Endothelial cell (in vitro differentiated cells): ENCODE measurements at regions not wholly inside any gene's neighbourhood (a gene's known extent, or its start where the extent isn't known, plus 50 kb on each side); places are given as distances from the start of the nearest gene placed in this dataset.

Experiments used
- DNase-seq: peaks from one replicate; pipeline ENCODE4 v3.0.0; 2021; ENCODE audit warnings: low spot score
- H3K27ac Mint-ChIP-seq: one replicate; pipeline ENCODE4 v1.8.0; 2021; ENCODE audit warnings: mixed read lengths, inconsistent platforms; ENCODE audit not compliant: unreplicated experiment
- H3K27me3 Mint-ChIP-seq: one replicate; pipeline ENCODE4 v1.8.0; 2021; ENCODE audit warnings: mild to moderate bottlenecking, moderate library complexity, mixed read lengths, inconsistent platforms; ENCODE audit not compliant: unreplicated experiment
- H3K36me3 Mint-ChIP-seq: one replicate; pipeline ENCODE4 v1.8.0; 2021; ENCODE audit warnings: mild to moderate bottlenecking, low read depth, mixed read lengths, inconsistent platforms; ENCODE audit not compliant: unreplicated experiment
- H3K4me1 Mint-ChIP-seq: one replicate; pipeline ENCODE4 v1.8.0; 2021; ENCODE audit warnings: mild to moderate bottlenecking, mixed read lengths, inconsistent platforms; ENCODE audit not compliant: unreplicated experiment
- H3K4me3 Mint-ChIP-seq: one replicate; pipeline ENCODE4 v1.8.0; 2021; ENCODE audit warnings: mild to moderate bottlenecking, mixed read lengths, inconsistent platforms; ENCODE audit not compliant: unreplicated experiment
- H3K9me3 Mint-ChIP-seq: one replicate; pipeline ENCODE4 v1.8.0; 2021; ENCODE audit warnings: mixed read lengths, inconsistent platforms; ENCODE audit not compliant: unreplicated experiment
- CTCF ChIP-seq: fragments of 200-600 bp; sonication (generic); IDR thresholded peaks from one replicate; pipeline ENCODE4 v1.5.0; 2021; ENCODE audit warnings: antibody characterized with exemption; ENCODE audit not compliant: unreplicated experiment

GRCh38 chr2:45320956-45321355 lies 290.1 kb downstream of the SRBD1 start:
- TF ChIP-seq CTCF, result no peak
- Mint-ChIP-seq H3K9me3 (no peaks in the 10 kb centered on the region), H3K4me1 (peaks cover 5% of the 10 kb centered on the region), H3K4me3 (no peak overlapping the region), H3K27me3 (peaks cover 2% of the 10 kb centered on the region), H3K36me3 (no peaks in the 10 kb centered on the region), H3K27ac (no peak overlapping the region)
- DNase-seq, result no peak

- no peak for DNase-seq
- no peaks in the 10 kb centered on the region for H3K36me3 Mint-ChIP-seq
- TF ChIP-seq CTCF, result no peak
- no peak overlapping the region for H3K4me3 Mint-ChIP-seq
- H3K4me1 Mint-ChIP-seq, result peaks cover 5% of the 10 kb centered on the region
- H3K27ac Mint-ChIP-seq, result no peak overlapping the region
- H3K9me3 Mint-ChIP-seq, result no peaks in the 10 kb centered on the region
- peaks cover 2% of the 10 kb centered on the region for H3K27me3 Mint-ChIP-seq
Measured at GRCh38 chr2:45319683-45320455, 291.2 kb downstream of the SRBD1 start.

- Mint-ChIP-seq H3K27me3 (peaks cover 2% of the 10 kb centered on the region), H3K9me3 (no peaks in the 10 kb centered on the region), H3K4me3 (no peak overlapping the region), H3K4me1 (peaks cover 5% of the 10 kb centered on the region), H3K27ac (no peak overlapping the region), H3K36me3 (no peaks in the 10 kb centered on the region)
- TF ChIP-seq CTCF, result no peak
- no peak for DNase-seq
Measured at GRCh38 chr2:45318686-45319085, 292.4 kb downstream of the SRBD1 start.

- no peak for DNase-seq
- no peaks in the 10 kb centered on the region for H3K36me3 Mint-ChIP-seq
- TF ChIP-seq CTCF, result no peak
- no peaks in the 10 kb centered on the region for H3K9me3 Mint-ChIP-seq
- H3K27ac Mint-ChIP-seq, result no peak overlapping the region
- peaks cover 2% of the 10 kb centered on the region for H3K27me3 Mint-ChIP-seq
- no peak overlapping the region for H3K4me3 Mint-ChIP-seq
- H3K4me1 Mint-ChIP-seq, result peaks cover 5% of the 10 kb centered on the region
Measured at GRCh38 chr2:45316576-45317338, 294.3 kb downstream of the SRBD1 start.

- H3K36me3 Mint-ChIP-seq, result no peaks in the 10 kb centered on the region
- TF ChIP-seq CTCF, result no peak
- no peaks in the 10 kb centered on the region for H3K9me3 Mint-ChIP-seq
- DNase-seq, result no peak
- peaks cover 2% of the 10 kb centered on the region for H3K27me3 Mint-ChIP-seq
- no peak overlapping the region for H3K27ac Mint-ChIP-seq
- peaks cover 5% of the 10 kb centered on the region for H3K4me1 Mint-ChIP-seq
- H3K4me3 Mint-ChIP-seq, result no peak overlapping the region
Measured at GRCh38 chr2:45315861-45316260, 295.2 kb downstream of the SRBD1 start.
